Caco-2 (cell line): ENCODE measurements at regions not wholly inside any gene's neighbourhood (a gene's known extent, or its start where the extent isn't known, plus 50 kb on each side); places are given as distances from the start of the nearest gene placed in this dataset.

Source experiments
- BruUV-seq: library from RNA; stranded (reverse); fragments of 400-500 nt; replicated peaks from 2 replicates; lab custom pipeline; 2021; lab: Mats Ljungman, UMichigan
- CTCF ChIA-PET: fragments of 300-600 bp; sonication (Branson Sonifier 250); formaldehyde crosslinking; loops from one replicate; lab custom pipeline; 2022; ENCODE audit warnings: antibody characterized with exemption; lab: Charles Lee
- POLR2A ChIA-PET: fragments of 300-600 bp; sonication (Branson Sonifier 250); formaldehyde crosslinking; loops from one replicate; lab custom pipeline; 2022; ENCODE audit warnings: antibody characterized with exemption; lab: Charles Lee
- DNase-seq, 2 experiments: peaks; one replicate each; pipeline versions ENCODE4 v3.0.0 to v3.0.0-alpha.2; 2020 to 2022
- H3K27me3 ChIP-seq: replicated peaks from 2 replicates; pipeline ENCODE4 v1.6.0; 2011; ENCODE audit warnings: low read length; ENCODE audit not compliant: control insufficient read depth, insufficient read depth
- H3K36me3 ChIP-seq: 2 replicates; pipeline ENCODE4 v1.5.1; 2011; ENCODE audit warnings: low read length; ENCODE audit not compliant: control insufficient read depth, insufficient read depth
- H3K4me1 ChIP-seq: fragments of 250-450 bp; sonication (Bioruptor Pico); 2 replicates; pipeline ENCODE4 v1.5.1; 2020; ENCODE audit warnings: mild to moderate bottlenecking
- H3K4me3 ChIP-seq: 2 replicates; pipeline ENCODE4 v1.5.1; 2011; ENCODE audit warnings: low read depth, mild to moderate bottlenecking, control low read depth, low read length
- H3K9me3 ChIP-seq: fragments of 250-450 bp; sonication (Bioruptor Pico); 2 replicates; pipeline ENCODE4 v1.5.1; 2020; ENCODE audit warnings: mild to moderate bottlenecking, moderate library complexity
- H3K27ac Mint-ChIP-seq: one replicate; pipeline ENCODE4 v1.8.0; 2022; ENCODE audit warnings: mixed read lengths; ENCODE audit not compliant: unreplicated experiment
- H3K27me3 Mint-ChIP-seq: one replicate; pipeline ENCODE4 v1.8.0; 2022; ENCODE audit warnings: mixed read lengths; ENCODE audit not compliant: insufficient read depth, unreplicated experiment
- H3K36me3 Mint-ChIP-seq: one replicate; pipeline ENCODE4 v1.8.0; 2022; ENCODE audit warnings: mild to moderate bottlenecking, mixed read lengths; ENCODE audit not compliant: insufficient read depth, unreplicated experiment
- H3K4me1 Mint-ChIP-seq: one replicate; pipeline ENCODE4 v1.8.0; 2022; ENCODE audit warnings: low read depth, mixed read lengths; ENCODE audit not compliant: unreplicated experiment
- H3K4me3 Mint-ChIP-seq: one replicate; pipeline ENCODE4 v1.8.0; 2022; ENCODE audit warnings: mild to moderate bottlenecking, moderate library complexity, mixed read lengths; ENCODE audit not compliant: unreplicated experiment
- H3K9me3 Mint-ChIP-seq: one replicate; pipeline ENCODE4 v1.8.0; 2022; ENCODE audit warnings: mixed read lengths; ENCODE audit not compliant: unreplicated experiment
- CTCF ChIP-seq, 2 experiments: fragments of 200-600 bp in 1 of 2; IDR thresholded peaks; 1 replicate in 1 of 2; 2 replicates in 1 of 2; pipeline versions ENCODE4 v1.5.1 to v1.8.0; 2011 to 2022; ENCODE audit warnings: antibody characterized with exemption in 1 of 2, control low read depth in 1 of 2, inconsistent platforms in 1 of 2, low read depth in 1 of 2, low read length in 1 of 2, mild to moderate bottlenecking in 1 of 2, moderate library complexity in 1 of 2; ENCODE audit not compliant: insufficient read depth in 1 of 2, severe bottlenecking in 1 of 2, unreplicated experiment in 1 of 2
- intact Hi-C: fragments of 100-400 bp; cut with micrococcal nuclease; formaldehyde crosslinking; loops from one replicate; pipeline ENCODE4 v1.10.0; 2022; ENCODE audit not compliant: unreplicated experiment

DNA sequence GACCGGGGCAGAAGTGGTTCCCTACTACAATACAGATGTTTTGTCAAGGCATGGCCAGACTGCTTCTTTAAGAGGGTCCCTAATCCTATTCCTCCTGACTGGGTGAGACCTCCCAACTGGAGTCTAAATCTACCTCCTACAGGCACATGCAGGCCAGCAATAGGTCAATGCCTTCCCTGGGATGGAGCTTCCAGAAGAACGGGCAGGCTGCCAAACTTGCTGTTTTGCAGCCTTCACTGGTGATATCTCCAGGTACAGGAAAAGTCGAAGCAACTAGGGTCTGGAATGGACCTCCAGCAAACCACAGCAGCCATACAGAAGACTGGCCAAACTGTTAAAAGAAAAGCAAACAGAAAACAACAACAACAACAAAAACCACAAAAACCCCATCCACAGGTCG lies 678.4 kb upstream of the DIAPH2 start:
- TF ChIP-seq CTCF (IDR thresholded peaks at IDR 0.05; ENCODE audit: insufficient read depth in 1 of 2, low read depth in 1 of 2, low read length in 1 of 2, severe bottlenecking in 1 of 2, unreplicated experiment in 1 of 2): no peak
- Histone ChIP-seq H3K4me3 (no peak overlapping the region), H3K36me3 (no peaks in the 10 kb centered on the region), H3K9me3 (no peaks in the 10 kb centered on the region), H3K4me1 (no peaks in the 10 kb centered on the region), H3K27me3 (no peaks in the 10 kb centered on the region)
- Mint-ChIP-seq H3K4me3 (no peak overlapping the region), H3K9me3 (peaks cover 7% of the 10 kb centered on the region), H3K27me3 (peaks cover 3% of the 10 kb centered on the region), H3K36me3 (no peaks in the 10 kb centered on the region), H3K4me1 (no peaks in the 10 kb centered on the region), H3K27ac (no peak overlapping the region)
- no peak for DNase-seq
- intact Hi-C loops: no loop called here
- BruUV-seq: no TSS peak
- CTCF ChIA-PET: no interaction called here
- POLR2A ChIA-PET: no interaction called here

DNA sequence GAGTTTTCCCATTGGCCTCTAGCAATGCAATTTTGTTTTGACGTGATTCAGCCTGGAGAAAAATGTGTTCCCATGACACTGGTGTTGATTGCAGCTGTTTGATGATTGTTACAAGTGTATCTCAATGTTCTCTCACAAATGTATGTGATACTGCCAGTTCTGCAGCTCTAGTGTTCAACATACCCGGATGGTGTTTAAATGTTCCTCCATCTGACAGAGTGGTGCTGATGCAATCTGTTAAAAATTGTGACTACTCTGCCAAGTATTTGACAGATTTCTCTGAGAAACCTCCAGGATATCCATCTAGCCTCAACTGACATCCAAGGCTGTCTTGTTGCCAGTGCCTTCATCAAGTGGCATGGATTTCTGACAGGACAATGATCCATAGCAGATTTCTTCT lies 657.2 kb upstream of the DIAPH2 start:
- no peak overlapping the region for H3K27ac Mint-ChIP-seq
- H3K4me3 ChIP-seq: no peak overlapping the region
- BruUV-seq: no TSS peak
- DNase-seq: no peak
- H3K27me3 ChIP-seq: no peaks in the 10 kb centered on the region
- no peak for TF ChIP-seq CTCF (IDR thresholded peaks at IDR 0.05; ENCODE audit: insufficient read depth in 1 of 2, low read depth in 1 of 2, low read length in 1 of 2, severe bottlenecking in 1 of 2, unreplicated experiment in 1 of 2)
- H3K36me3 ChIP-seq: no peaks in the 10 kb centered on the region
- H3K9me3 ChIP-seq: no peaks in the 10 kb centered on the region
- no peaks in the 10 kb centered on the region for H3K4me1 ChIP-seq
- H3K4me1 Mint-ChIP-seq: no peaks in the 10 kb centered on the region
- H3K36me3 Mint-ChIP-seq: no peaks in the 10 kb centered on the region
- no peak overlapping the region for H3K4me3 Mint-ChIP-seq
- intact Hi-C loops: no loop called here
- no peaks in the 10 kb centered on the region for H3K27me3 Mint-ChIP-seq
- POLR2A ChIA-PET: no interaction called here
- H3K9me3 Mint-ChIP-seq: no peaks in the 10 kb centered on the region
- CTCF ChIA-PET: no interaction called here

GRCh38 chrX:96052078-96052477 lies 632.6 kb upstream of the DIAPH2 start:
- TF ChIP-seq CTCF (IDR thresholded peaks at IDR 0.05; ENCODE audit: insufficient read depth in 1 of 2, low read depth in 1 of 2, low read length in 1 of 2, severe bottlenecking in 1 of 2, unreplicated experiment in 1 of 2): no peak
- POLR2A ChIA-PET: no interaction called here
- H3K36me3 ChIP-seq: no peaks in the 10 kb centered on the region
- no peak overlapping the region for H3K27ac Mint-ChIP-seq
- CTCF ChIA-PET: no interaction called here
- H3K27me3 ChIP-seq: no peaks in the 10 kb centered on the region
- no peaks in the 10 kb centered on the region for H3K27me3 Mint-ChIP-seq
- H3K36me3 Mint-ChIP-seq: no peaks in the 10 kb centered on the region
- H3K9me3 Mint-ChIP-seq: no peaks in the 10 kb centered on the region
- H3K4me1 ChIP-seq: no peaks in the 10 kb centered on the region
- H3K9me3 ChIP-seq: no peaks in the 10 kb centered on the region
- no peak for DNase-seq
- no peak overlapping the region for H3K4me3 Mint-ChIP-seq
- BruUV-seq: no TSS peak
- H3K4me1 Mint-ChIP-seq: no peaks in the 10 kb centered on the region
- intact Hi-C loops: no loop called here
- no peak overlapping the region for H3K4me3 ChIP-seq
